Muscle layer of duodenum (tissue), 2 donors: ENCODE measurements at regions not wholly inside any gene's neighbourhood (a gene's known extent, or its start where the extent isn't known, plus 50 kb on each side); places are given as distances from the start of the nearest gene placed in this dataset.

ENCODE experiments used
- H3K27ac ChIP-seq: one replicate; pipeline ENCODE4 v1.7.0; 2013; ENCODE audit warnings: mild to moderate bottlenecking, low read length
- H3K27me3 ChIP-seq: one replicate; pipeline ENCODE4 v1.7.0; 2013; ENCODE audit warnings: low read depth, mild to moderate bottlenecking, control low read depth, low read length
- H3K36me3 ChIP-seq, 2 donors: one replicate each; pipeline ENCODE4 v1.7.0; 2013; ENCODE audit warnings: low read length in 2 of 2, control low read depth in 1 of 2, mild to moderate bottlenecking in 1 of 2; ENCODE audit not compliant: insufficient read depth in 2 of 2, control insufficient read depth in 1 of 2
- H3K4me1 ChIP-seq, 2 donors: one replicate each; pipeline ENCODE4 v1.7.0; 2013; ENCODE audit warnings: low read length in 2 of 2, mild to moderate bottlenecking in 2 of 2, control low read depth in 1 of 2, moderate library complexity in 1 of 2; ENCODE audit not compliant: insufficient read depth in 2 of 2, control insufficient read depth in 1 of 2
- H3K4me3 ChIP-seq, 2 donors: one replicate each; pipeline ENCODE4 v1.7.0; 2013; ENCODE audit warnings: low read length in 2 of 2, low read depth in 1 of 2, mild to moderate bottlenecking in 1 of 2
- H3K9me3 ChIP-seq, 2 donors: one replicate each; pipeline ENCODE4 v1.7.0; 2013; ENCODE audit warnings: low read length in 2 of 2, control low read depth in 1 of 2, mild to moderate bottlenecking in 1 of 2; ENCODE audit not compliant: control insufficient read depth in 1 of 2
- donor health status: healthy.

DNA sequence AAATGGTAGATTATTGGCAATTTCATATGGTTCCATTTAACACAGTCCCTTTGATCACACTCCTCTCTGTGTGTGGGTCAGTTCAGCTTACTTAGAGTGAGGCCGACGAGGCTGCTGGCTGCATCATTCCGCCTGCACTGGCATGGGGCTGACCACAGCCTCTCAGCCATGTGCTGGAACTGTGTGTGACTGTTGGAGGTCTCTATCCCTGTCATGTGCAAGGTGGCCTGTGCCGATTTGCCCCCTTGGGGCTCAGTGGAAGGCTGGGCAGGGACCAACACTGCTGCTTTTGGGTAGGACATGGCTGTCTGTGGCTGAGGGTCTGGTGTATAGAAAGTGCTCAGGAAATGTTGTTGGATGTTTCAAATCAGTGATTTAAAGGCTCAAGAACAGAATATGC lies 454.0 kb upstream of the HS6ST1 start:
- Histone ChIP-seq H3K9me3 (no peaks in the 10 kb centered on the region), H3K36me3 (no peaks in the 10 kb centered on the region), H3K4me1 (no peaks in the 10 kb centered on the region), H3K27me3 (no peaks in the 10 kb centered on the region), H3K4me3 (no peak overlapping the region), H3K27ac (no peak overlapping the region)

DNA sequence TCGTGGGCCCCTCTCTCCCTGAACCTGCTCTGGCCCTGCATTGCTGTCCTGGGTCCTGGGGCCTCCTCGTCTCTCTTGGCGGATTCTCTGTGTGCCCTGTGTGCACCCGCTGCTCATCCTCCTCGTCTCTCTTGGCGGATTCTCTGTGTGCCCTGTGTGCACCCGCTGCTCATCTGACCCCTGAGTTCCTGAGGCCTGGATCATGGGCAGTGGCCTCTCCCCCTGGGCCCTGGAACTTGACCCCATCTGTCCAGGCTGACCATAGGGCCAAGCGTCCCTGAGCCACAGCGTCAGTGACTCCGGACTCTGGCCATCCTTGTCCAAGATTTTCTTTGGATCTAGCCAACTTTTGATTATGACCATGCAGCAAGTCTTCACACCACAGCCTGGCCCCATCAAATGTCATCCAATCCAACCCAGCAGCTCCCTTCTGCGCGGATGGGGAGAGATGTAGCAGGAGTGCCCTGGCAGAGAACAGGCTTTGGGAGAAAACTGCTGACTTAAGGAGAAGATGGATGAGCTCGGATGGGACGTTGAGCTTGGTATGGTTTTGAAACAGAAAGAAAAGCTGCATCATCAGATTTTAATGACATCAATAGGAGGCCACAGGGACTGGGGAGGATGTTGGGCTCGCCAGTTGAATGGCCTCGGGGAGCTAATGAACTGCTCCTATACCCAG lies 455.1 kb upstream of the HS6ST1 start:
- Histone ChIP-seq H3K4me3 (no peak overlapping the region), H3K27me3 (no peaks in the 10 kb centered on the region), H3K9me3 (no peaks in the 10 kb centered on the region), H3K4me1 (no peaks in the 10 kb centered on the region), H3K36me3 (no peaks in the 10 kb centered on the region), H3K27ac (no peak overlapping the region)

DNA sequence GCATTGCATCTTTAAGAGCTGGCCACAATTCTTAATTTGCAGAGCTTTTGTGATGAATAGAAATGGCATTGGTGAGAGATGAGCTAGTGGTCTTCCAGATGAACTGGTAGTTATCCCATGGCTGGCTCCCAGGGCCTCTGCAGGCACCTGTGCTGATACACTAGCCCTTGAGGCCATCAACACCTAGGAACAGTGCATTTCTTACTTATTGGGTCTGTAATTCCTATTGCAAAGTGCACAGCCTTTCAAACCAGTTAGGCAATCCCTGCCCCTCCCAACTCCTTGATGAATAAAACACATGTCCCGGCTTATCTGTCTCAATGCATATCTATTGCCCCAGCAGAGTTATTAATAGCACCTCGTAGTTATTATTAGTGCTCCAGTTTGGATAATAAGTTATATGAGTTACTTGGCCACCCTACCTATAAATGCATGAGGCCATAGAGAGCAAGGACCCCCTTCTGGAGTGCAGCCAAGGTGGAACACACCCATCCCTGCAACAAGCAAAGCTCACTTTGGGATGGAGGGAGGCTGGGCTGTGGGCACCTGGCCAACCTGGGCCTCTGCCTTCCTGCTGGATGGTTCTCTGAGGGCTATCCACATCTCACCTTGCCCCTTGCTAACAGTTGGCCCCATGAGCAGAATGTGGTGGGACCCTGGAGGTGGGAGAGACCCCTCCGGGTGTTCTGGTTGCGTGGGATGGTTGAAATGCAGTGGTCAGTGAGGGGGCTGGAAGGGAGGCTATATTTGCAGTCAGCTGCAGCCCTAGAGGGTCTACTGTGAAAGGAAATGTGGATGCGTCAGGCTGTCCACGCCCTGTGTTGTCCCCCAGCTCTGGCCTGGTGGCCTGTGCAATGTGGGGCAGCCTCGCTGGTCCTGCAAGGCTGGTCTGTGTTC lies 455.9 kb upstream of the HS6ST1 start:
- peaks cover 2% of the 10 kb centered on the region for H3K27me3 ChIP-seq
- no peak overlapping the region for H3K4me3 ChIP-seq
- H3K36me3 ChIP-seq, result no peaks in the 10 kb centered on the region
- H3K4me1 ChIP-seq, result no peaks in the 10 kb centered on the region
- no peak overlapping the region for H3K27ac ChIP-seq
- no peaks in the 10 kb centered on the region for H3K9me3 ChIP-seq

GRCh38 chr2:128775217-128775913 lies 456.7 kb upstream of the HS6ST1 start:
- Histone ChIP-seq H3K4me1 (no peaks in the 10 kb centered on the region), H3K27me3 (peaks cover 3% of the 10 kb centered on the region), H3K9me3 (no peaks in the 10 kb centered on the region), H3K27ac (no peak overlapping the region), H3K36me3 (no peaks in the 10 kb centered on the region), H3K4me3 (no peak overlapping the region)

DNA sequence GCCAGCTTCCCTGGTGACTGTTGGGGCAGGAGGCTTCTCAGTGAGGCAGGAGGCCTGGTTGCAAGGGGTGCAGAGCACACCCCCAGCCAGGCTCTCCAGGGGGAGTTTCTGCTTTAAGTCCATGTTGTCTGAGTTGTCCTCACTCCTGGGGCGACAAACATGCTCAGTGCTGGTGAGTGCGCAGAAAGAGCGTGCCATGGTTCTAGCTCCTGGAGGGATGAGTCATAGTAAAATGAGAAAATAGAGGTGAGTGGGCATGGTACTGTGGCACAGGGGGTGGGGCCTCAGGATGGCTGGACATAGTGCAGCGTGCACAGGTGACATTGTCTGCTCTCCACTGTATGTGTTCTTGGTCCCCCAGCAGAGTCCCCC lies 457.2 kb upstream of the HS6ST1 start:
- Histone ChIP-seq H3K27ac (no peak overlapping the region), H3K36me3 (no peaks in the 10 kb centered on the region), H3K9me3 (no peaks in the 10 kb centered on the region), H3K4me3 (no peak overlapping the region), H3K4me1 (no peaks in the 10 kb centered on the region), H3K27me3 (peaks cover 3% of the 10 kb centered on the region)

GRCh38 chr2:128776461-128777195 lies 458.0 kb upstream of the HS6ST1 start:
- Histone ChIP-seq H3K36me3 (no peaks in the 10 kb centered on the region), H3K27ac (no peak overlapping the region), H3K9me3 (no peaks in the 10 kb centered on the region), H3K4me3 (no peak overlapping the region), H3K27me3 (peaks cover 3% of the 10 kb centered on the region), H3K4me1 (no peaks in the 10 kb centered on the region)

DNA sequence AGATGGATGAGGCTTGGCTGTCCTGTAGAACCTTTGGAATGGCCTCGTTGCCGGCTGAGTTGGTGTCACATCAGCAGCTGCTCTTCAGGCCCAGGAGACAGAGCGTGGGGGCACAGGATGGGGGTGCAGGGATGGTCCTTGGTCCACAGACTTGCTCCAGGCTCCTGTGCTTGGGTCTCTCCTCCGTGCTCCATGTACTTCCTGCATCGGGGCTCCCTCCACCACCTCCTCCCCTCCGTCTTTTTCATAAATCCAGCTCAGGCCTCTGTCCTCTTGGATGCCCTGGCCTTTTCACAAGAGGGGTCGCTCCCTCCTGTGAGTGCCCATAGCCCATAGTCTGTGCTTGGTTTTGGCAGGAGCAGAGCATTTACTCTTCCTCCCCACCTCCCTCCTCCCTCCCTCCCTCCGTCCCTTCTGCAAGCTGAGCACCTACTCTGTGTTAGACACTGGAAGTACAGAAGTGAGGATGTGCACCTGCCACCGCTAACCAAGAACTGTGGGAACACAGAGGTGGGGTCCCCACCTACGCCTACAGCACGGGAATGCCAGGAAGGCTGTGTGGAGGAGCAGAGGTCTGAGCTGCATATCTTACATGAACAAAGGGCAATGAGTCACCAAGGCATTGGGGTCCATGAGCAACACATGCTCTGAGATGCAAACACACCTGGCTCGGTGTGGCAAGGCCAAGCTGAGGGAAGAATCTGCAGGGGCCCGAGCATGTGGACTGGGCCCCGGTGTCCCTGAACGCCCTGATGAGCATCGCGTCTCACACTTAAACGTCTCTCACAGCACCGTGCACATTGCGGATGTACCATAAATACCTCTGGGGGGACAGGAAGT lies 458.7 kb upstream of the HS6ST1 start:
- no peaks in the 10 kb centered on the region for H3K4me1 ChIP-seq
- peaks cover 3% of the 10 kb centered on the region for H3K27me3 ChIP-seq
- no peak overlapping the region for H3K4me3 ChIP-seq
- no peak overlapping the region for H3K27ac ChIP-seq
- H3K36me3 ChIP-seq, result no peaks in the 10 kb centered on the region
- no peaks in the 10 kb centered on the region for H3K9me3 ChIP-seq

DNA sequence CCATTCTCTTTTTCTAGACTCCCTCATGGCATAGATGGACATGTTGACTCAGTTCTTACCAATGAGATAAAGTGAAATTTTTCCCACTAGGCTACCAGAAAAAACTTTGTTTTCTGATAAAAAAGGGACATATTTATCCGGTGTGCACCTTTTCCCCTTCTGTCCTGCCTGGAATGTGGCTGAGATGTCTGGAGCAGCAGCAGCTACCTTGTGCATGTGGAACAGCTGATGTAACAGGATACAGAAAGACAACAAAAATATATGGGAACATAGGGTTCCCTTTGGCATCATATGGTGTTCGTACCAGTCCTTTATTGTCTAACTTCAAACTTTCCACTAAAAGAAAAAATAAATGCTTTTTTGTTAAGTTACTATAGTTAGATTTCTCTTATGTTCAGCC lies 460.2 kb upstream of the HS6ST1 start:
- Histone ChIP-seq H3K4me1 (no peaks in the 10 kb centered on the region), H3K27ac (no peak overlapping the region), H3K36me3 (no peaks in the 10 kb centered on the region), H3K27me3 (peaks cover 3% of the 10 kb centered on the region), H3K4me3 (no peak overlapping the region), H3K9me3 (no peaks in the 10 kb centered on the region)

DNA sequence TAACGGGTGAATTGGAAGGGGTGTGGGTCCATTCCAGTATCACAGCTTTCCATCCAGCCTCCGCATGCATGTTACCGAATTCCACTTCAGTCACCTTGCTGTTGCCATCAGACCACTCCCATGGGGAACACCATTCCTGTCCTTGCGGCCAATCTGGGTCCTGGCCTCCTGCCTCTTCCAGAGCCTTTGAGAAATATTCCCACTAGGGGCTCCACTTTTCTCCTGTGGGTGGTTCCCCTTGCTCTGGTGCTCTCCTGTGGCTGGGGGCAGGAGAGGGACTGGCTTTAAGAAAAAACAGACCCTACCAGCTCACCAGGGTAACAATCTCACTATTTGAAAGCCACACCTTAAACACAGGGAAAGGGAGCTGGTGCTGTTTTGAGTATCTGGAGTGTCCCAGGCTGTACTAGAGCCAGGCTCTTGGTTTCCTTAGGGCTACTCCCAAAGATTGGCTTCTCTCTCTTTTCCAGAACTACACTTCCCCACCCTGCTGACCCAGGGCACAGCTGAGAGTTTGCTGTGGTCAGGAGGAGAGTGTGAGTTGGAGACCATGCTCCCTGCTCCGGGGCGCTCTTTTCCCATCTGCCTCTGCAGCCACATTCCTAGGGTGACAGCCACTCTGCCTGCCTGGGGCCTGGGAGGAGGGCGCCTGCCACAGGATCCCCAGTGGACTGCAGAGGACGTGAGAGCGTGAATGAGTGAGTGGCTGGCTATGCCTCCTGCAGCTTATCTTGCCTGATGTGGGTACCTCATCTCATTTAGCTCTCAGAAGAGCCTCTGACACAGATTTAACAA lies 460.8 kb upstream of the HS6ST1 start:
- Histone ChIP-seq H3K36me3 (no peaks in the 10 kb centered on the region), H3K27ac (no peak overlapping the region), H3K4me1 (no peaks in the 10 kb centered on the region), H3K4me3 (no peak overlapping the region), H3K9me3 (no peaks in the 10 kb centered on the region), H3K27me3 (peaks cover 3% of the 10 kb centered on the region)
